PC-3 (cell line): ENCODE measurements at regions not wholly inside any gene's neighbourhood (a gene's known extent, or its start where the extent isn't known, plus 50 kb on each side); places are given as distances from the start of the nearest gene placed in this dataset.

Experiments used
- EZH2 ChIP-seq: fragments of 300-600 bp; sonication (generic); IDR thresholded peaks from one replicate; pipeline ENCODE4 v1.6.1; 2017; ENCODE audit warnings: antibody characterized with exemption, mild to moderate bottlenecking, low read length; ENCODE audit not compliant: unreplicated experiment
- TF ChIP-seq, protein P1 (sequence below): fragments of 300-600 bp; sonication (generic); conservative IDR thresholded peaks from 2 replicates; pipeline ENCODE4 v1.5.1; 2017; ENCODE audit warnings: antibody characterized with exemption, low read depth, mild to moderate bottlenecking, low read length

GRCh38 chr17:33356266-33356665, 63.2 kb upstream of the ASIC2 start:
- TF ChIP-seq, protein P1, sequence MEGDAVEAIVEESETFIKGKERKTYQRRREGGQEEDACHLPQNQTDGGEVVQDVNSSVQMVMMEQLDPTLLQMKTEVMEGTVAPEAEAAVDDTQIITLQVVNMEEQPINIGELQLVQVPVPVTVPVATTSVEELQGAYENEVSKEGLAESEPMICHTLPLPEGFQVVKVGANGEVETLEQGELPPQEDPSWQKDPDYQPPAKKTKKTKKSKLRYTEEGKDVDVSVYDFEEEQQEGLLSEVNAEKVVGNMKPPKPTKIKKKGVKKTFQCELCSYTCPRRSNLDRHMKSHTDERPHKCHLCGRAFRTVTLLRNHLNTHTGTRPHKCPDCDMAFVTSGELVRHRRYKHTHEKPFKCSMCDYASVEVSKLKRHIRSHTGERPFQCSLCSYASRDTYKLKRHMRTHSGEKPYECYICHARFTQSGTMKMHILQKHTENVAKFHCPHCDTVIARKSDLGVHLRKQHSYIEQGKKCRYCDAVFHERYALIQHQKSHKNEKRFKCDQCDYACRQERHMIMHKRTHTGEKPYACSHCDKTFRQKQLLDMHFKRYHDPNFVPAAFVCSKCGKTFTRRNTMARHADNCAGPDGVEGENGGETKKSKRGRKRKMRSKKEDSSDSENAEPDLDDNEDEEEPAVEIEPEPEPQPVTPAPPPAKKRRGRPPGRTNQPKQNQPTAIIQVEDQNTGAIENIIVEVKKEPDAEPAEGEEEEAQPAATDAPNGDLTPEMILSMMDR, result no peak
- no peak for TF ChIP-seq EZH2
